CD4-positive, alpha-beta T cell treated with Interferon alpha-2 for 1 hour (primary cell): ENCODE measurements at regions not wholly inside any gene's neighbourhood (a gene's known extent, or its start where the extent isn't known, plus 50 kb on each side); places are given as distances from the start of the nearest gene placed in this dataset.
"Not testable (repeated sequence)": the region's sequence is repeated elsewhere in the genome, so short reads cannot be mapped to it uniquely, and the experiment has no call there.

ENCODE experiments used
- DNase-seq, 2 donors: peaks; one replicate each; pipeline ENCODE4 v3.0.0-alpha.2; 2020 to 2022

DNA sequence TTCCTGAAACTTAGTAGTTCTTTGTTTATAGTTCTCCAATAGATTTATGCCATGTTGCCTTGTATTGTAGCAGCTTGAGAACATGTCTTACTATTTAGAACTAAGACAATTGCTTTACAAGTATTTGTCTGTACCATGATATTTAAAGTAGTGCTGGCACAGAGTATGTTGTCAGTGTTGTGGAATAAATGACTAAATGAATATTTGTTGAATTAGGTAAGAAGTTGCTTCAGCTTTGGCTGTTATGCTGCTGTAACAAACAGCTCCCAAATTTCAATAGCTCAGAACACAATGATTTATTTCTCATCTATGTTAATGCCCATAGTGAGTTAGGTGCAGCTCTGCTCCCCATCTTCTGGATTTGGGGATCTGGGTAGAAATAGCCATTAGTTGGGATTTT, 90.2 kb upstream of the VCAM1 start:
- no peak for DNase-seq

DNA sequence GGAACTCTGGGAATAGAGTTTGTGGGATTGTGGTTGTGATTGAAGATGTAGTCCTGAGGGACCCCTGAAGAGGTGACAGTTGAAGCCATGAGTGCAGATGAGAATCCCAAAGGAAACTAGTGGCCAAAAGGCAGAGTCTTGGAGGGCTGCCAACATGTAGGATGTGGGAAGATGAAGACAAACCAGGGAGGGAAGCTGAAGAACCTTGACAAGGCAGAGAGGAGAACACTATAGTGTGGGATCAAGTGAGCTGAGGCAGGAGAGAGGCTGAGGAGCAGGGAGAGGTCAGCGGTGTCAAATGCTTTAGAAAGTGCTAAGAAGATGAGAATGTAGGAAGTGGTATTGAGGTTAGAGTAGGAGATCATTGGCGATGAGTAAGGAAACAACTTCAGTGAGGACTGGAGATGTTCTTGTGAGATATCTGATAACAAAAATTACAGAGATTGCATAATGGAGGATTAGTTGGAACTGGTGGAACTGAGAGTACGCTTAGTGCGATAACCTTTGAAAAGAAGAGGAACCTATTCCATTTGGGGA, 88.5 kb upstream of the VCAM1 start:
- no peak for DNase-seq

DNA sequence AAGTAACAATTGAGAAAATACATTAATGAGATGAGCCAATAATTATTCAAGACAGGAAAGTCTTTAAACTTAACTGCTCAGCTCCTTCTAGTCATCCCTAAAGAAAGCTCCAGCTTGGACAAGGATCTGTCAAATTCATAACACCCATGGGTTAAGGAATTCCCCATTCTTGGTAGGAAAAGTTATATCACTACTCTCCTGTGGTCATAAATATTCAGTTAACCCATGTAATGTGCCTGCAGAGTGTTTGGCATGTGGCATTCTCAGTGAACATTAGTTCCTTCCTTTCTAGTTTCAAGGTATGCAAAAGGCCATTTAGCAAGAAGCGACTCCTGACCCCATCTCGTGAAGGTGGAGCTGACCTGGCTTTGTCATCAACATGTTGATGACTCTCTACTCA, 76.7 kb upstream of the VCAM1 start:
- DNase-seq, result no peak

DNA sequence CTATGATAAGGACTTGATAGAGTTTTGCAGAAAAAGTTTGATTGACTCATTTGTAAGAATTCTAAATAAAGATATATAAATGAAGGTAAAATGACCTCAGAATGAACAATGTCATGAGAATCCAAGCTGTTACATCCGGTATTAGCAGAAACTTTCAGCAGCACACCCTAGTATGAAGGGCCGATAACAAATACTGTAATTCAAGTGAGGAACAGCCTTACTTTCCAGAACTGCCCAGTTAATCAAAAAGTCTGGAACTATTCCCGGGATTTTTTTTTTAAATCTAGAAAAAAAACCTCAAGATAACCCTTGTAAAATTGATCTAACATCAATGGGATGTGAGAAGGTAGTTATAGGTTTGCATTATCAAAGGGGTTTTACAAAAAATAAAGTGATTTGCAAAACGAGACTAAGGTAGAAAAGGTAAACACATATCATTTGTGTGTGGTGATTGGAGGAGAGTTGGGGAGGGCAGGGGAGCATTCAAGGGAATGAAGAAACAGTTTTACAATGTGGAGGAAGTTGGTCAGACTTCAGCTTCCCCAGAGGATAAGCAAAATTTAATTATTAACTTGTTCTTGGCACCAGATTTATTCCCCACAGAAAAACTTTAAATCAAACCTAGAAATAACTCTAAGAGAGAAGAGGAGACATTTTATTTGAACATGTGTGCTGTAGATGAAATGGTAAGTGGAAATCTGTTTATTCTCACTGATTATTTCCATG, 75.9 kb upstream of the VCAM1 start:
- DNase-seq, result no peak

DNA sequence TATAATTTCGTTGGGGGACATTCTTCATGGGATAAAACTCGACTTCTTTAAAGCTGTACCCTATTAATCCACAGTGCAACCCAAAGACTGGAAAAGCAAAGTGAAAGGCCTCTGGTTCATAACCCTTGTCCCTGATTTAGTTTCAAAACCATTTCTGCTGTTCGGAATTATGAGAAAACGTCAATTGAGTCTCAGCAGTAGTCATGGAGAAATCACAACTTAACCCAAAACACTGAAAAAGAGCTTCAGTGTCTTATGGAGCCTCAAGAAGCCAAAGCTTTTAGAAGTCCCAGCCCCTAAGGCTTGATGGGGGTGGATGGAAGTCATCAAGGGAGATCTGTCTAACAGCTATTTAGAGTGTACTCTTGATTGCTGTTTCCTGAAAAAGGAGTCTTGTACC, 73.5 kb upstream of the VCAM1 start:
- DNase-seq, result no peak

DNA sequence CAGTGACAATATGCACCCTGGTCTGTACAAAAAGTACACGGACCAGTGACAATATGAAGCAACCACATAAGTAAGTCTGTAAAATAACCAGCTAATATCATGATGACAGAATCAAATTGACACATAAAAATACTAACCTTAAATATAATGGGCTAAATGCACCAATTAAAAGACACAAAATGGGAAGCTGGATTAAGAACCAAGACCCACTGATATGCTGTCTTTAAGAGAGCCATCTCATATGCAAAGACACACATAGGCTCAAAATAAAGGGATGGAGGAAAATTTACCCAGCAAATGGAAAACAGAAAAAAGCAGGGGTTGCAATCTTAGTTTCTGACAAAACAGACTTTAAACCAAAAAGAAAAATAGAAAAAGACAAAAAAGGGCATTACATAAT, 70.4 kb upstream of the VCAM1 start:
- DNase-seq, result no peak

DNA sequence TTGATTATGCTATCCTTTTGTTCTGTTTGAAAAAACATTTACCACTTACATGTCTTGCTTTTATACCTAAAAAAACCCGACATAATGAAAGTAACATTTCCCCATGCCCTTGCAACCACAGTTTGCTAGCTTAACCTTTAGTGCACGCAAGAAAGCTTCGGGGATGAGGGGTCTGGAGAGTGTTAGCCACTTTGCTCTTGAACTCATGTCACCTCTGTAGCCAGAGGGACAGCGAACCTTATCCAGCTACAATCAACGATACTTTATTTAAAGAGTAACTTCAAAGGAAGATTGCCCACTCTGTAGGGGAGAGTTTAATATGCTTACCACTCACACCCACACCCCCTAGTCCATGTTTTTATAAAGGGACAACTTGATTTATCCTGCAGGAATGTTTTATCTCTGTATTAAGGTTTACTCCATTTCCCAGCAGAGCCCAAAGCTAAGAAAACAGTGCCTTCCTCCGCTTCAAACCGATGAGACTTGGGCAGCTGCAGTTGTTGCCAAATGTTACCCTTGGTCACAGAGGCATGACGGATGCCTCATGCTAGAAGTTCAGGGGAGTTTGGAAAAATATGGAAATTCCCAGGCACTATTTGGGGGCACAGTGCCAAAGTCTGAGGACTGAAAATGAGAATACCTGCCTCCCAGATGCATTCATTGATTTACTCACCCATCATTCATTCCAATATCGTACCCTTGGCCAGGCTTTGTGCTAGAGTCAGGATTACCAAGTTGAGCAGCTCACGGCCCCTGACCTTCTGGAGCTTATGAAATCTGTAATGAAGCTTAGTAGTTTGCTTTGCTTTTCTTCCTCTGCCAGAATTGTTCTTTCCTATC, 61.4 kb upstream of the VCAM1 start:
- DNase-seq, result no peak

DNA sequence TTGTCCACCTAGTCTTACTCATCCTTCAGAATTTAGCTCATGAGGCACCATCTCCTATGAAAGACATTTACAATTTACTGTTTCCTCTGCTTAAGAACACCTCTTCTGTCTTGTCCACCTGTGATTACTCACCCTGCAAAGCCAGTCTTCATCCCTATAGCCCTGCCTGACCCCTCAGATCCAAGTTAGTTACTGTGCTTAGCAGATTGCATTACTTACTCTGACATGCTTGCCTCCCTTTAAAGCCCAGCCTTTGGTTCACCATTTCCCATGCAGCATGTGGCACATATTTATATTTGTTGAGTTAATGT, 60.9 kb upstream of the VCAM1 start:
- no peak for DNase-seq

DNA sequence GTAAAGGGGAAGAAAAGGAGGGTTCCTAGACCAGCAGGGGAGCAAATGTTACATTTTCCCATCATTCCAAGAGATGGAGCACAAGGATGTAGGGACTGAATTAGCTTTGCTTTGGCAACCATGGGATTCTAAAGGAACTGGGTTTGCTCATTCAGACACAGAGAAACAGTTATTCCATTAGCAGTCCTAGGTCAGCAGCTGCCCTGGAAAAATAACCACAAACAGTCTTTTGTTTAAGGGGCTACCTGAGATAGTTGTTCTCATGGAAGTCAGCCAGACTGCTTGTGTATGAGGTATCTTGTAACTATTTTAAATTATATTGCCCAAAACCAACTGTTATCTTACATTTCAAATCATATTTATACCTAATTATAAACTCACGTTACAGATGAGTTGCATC, 58.4 kb upstream of the VCAM1 start:
- no peak for DNase-seq

DNA sequence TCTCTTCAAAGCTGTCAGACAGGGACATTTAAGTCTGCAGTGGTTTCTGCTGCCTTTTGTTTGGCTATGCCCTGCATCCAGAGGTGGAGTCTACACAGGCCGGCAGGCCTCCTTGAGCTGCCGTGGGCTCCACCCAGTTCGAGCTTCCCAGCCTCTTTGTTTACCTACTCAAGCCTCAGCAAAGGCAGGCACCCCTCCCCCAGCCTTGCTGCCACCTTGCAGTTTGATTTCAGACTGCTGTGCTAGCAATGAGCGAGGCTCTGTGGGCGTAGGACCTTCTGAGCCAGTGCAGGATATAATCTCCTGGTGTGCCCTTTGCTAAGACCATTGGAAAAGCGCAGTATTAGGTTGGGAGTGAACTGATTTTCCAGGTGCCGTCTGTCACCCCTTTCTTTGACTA, 51.0 kb upstream of the VCAM1 start:
- not testable (repeated sequence) for DNase-seq
